NB4 (cell line): ENCODE measurements at regions not wholly inside any gene's neighbourhood (a gene's known extent, or its start where the extent isn't known, plus 50 kb on each side); places are given as distances from the start of the nearest gene placed in this dataset.

Experiments
- MYC ChIP-seq: IDR thresholded peaks from 2 replicates; pipeline ENCODE4 v1.6.1; 2011; ENCODE audit warnings: low read depth, low read length
- TF ChIP-seq, protein P1 (sequence below): IDR thresholded peaks from one replicate; pipeline ENCODE4 v1.5.1; 2012; ENCODE audit warnings: low read depth, low read length

GRCh38 chr15:93771196-93772030, 459.9 kb upstream of the MCTP2 start:
- no peak for TF ChIP-seq MYC
- TF ChIP-seq, protein P1, sequence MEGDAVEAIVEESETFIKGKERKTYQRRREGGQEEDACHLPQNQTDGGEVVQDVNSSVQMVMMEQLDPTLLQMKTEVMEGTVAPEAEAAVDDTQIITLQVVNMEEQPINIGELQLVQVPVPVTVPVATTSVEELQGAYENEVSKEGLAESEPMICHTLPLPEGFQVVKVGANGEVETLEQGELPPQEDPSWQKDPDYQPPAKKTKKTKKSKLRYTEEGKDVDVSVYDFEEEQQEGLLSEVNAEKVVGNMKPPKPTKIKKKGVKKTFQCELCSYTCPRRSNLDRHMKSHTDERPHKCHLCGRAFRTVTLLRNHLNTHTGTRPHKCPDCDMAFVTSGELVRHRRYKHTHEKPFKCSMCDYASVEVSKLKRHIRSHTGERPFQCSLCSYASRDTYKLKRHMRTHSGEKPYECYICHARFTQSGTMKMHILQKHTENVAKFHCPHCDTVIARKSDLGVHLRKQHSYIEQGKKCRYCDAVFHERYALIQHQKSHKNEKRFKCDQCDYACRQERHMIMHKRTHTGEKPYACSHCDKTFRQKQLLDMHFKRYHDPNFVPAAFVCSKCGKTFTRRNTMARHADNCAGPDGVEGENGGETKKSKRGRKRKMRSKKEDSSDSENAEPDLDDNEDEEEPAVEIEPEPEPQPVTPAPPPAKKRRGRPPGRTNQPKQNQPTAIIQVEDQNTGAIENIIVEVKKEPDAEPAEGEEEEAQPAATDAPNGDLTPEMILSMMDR = no peak
